ENCODE measurements at regions not wholly inside any gene's neighbourhood (a gene's known extent, or its start where the extent isn't known, plus 50 kb on each side); places are given as distances from the start of the nearest gene placed in this dataset.
A peak's percentile ranks its signal among the peaks of the same experiment; 100 is the strongest.

DNA sequence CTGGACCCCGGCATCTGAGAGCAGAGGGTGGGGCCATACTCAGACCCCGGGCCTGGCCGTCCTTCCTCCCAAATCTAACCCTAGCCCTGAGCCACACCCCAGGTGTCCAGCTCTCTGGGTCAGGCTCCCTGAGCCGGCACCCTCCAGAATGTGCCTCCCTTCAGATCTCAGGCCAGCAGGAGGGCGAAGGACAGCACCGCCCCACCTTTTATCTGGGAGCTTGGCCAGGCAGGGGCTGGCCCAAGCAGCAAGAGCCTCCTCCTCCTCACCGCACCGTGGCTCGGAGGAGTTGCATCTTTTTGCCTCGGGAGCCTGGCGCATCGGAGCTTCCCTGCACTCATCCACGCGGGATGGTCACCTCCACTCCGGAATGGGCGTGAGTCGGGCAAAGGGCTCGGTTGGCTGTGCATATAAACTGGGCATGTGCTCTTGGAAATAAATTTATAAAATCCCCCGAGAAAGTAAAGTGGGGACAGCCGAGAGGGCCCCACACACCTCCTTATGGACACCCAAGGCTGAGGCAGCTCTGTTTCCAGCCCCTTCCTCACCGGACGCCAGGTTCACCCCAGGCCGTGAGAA, 69.1 kb upstream of the CTDP1 start:
- TF ChIP-seq, protein P1, sequence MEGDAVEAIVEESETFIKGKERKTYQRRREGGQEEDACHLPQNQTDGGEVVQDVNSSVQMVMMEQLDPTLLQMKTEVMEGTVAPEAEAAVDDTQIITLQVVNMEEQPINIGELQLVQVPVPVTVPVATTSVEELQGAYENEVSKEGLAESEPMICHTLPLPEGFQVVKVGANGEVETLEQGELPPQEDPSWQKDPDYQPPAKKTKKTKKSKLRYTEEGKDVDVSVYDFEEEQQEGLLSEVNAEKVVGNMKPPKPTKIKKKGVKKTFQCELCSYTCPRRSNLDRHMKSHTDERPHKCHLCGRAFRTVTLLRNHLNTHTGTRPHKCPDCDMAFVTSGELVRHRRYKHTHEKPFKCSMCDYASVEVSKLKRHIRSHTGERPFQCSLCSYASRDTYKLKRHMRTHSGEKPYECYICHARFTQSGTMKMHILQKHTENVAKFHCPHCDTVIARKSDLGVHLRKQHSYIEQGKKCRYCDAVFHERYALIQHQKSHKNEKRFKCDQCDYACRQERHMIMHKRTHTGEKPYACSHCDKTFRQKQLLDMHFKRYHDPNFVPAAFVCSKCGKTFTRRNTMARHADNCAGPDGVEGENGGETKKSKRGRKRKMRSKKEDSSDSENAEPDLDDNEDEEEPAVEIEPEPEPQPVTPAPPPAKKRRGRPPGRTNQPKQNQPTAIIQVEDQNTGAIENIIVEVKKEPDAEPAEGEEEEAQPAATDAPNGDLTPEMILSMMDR (conservative IDR thresholded peaks at IDR 0.05; ENCODE audit: control insufficient read depth, insufficient read depth, low read depth, low read length) = no peak
- no peak for DNase-seq (ENCODE audit: low read depth)
- H3K4me3 ChIP-seq (ENCODE audit: control insufficient read depth, low read depth, low read length) = no peak overlapping the region

DNA sequence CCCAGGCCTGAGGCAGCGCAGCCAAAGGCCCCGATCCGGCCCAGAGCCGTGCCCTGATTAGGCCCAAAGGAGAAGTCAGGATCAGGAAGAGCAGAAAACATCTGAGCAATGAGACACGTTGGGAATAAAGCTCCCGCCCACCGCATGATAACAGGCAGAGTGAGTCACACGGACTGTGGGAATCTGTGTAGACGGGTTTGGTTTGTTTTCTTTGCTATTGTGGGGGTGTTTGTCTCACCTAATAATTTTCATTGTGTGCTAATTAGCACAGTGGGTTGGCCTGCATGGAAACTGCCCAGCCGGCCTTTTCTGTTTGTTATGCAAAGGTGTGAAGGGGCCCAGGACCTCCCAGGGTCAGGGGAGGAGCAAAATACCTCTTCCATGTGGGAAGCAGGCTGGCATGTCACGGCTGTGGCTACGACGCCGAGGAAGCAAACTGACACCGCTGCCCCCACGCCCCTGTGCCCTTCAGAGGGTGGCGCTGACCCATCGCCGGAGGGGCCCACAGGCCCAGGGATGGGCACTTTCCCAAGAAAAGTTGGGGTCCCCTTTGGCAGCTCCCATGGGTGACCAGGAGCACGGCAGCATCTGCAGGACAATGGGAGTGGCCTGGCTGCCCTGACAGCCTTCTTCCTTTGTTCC, 68.4 kb upstream of the CTDP1 start:
- DNase-seq (ENCODE audit: low read depth) = peak; percentile 88
- TF ChIP-seq, protein P1 (conservative IDR thresholded peaks at IDR 0.05; ENCODE audit: control insufficient read depth, insufficient read depth, low read depth, low read length) = no peak
- H3K4me3 ChIP-seq (ENCODE audit: control insufficient read depth, low read depth, low read length) = no peak overlapping the region

DNA sequence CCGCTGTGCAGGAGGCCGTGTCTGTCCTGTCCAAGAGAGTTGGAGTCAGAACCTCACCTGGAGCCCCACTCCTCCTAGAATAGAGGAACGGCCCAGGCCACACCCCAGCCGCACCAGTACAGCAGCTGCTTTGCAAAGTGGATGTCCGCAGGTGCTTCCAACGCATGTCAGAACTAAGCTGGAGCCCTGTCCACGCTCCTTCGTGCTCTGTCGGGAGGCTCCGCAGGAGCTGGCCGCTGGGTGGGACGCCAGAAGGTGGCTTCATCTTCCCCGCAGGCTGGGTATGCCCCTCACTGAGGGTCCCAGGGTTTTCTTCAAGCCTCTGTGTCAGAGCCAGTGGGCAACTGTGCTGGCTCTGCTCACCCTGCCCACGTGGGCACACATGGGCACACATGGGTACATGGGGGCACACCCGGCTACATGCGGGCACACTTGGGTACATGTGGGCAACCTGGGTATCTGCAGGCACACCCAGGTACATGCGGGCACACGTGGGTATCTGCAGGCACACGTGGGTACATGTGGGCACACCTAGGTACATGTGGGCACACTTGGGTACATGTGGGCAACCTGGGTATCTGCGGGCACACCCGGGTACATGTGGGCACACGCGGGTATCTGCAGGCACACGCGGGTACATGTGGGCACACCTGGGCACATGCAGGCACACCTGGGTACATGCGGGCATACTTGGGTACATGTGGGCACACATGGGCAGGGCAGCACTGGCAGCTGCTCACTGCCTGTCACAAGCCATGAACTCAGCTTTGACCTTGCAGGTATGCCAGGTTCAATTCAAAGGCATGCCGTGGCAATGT, 67.1 kb upstream of the CTDP1 start:
- no peak for DNase-seq (ENCODE audit: low read depth)
- TF ChIP-seq, protein P1 (conservative IDR thresholded peaks at IDR 0.05; ENCODE audit: control insufficient read depth, insufficient read depth, low read depth, low read length) = no peak

DNA sequence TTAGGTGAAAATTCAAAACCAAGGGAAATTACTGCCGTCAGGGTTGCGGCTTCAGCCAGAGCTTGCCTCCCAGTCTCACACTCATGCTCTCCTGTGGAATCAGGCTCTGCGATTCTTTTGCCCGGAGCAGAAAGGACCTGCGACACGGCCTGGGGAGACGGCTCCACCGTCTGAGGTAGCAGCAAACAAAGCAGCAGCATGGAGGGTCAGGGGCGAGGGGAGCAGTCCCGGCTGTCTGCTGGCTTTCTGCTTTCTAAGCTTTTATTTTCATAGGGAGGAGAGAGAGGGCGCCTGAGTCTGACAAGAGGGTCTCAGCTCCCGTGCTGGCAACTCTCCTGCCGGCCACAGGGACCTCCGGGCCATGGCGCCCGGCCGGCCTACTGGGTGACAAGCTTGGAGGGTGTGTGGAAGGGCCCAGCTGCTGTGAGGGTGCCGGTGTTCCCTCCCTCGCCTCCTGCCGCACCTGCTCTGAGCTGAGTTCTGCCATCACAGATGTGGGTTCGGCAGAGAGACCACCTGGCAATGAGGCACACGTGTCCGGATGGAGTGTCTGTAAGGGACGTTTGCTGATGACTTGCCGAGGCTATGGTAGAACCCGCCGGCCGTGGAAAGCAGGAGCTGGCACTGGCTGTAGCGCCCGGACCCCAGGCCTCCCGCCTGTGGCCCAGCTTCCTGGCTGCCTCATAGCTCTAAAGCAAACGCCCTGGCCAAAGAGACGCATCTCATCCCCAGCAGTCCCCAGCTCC, 66.2 kb upstream of the CTDP1 start:
- TF ChIP-seq, protein P1 (conservative IDR thresholded peaks at IDR 0.05; ENCODE audit: control insufficient read depth, insufficient read depth, low read depth, low read length) = no peak
- DNase-seq (ENCODE audit: low read depth) = no peak
- no peak overlapping the region for H3K4me3 ChIP-seq (ENCODE audit: control insufficient read depth, low read depth, low read length)

More for the DNA sequence above, 67.1 kb upstream of the CTDP1 start:
- H3K4me3 ChIP-seq (ENCODE audit: control insufficient read depth, low read depth, low read length) = no peak overlapping the region

DNA sequence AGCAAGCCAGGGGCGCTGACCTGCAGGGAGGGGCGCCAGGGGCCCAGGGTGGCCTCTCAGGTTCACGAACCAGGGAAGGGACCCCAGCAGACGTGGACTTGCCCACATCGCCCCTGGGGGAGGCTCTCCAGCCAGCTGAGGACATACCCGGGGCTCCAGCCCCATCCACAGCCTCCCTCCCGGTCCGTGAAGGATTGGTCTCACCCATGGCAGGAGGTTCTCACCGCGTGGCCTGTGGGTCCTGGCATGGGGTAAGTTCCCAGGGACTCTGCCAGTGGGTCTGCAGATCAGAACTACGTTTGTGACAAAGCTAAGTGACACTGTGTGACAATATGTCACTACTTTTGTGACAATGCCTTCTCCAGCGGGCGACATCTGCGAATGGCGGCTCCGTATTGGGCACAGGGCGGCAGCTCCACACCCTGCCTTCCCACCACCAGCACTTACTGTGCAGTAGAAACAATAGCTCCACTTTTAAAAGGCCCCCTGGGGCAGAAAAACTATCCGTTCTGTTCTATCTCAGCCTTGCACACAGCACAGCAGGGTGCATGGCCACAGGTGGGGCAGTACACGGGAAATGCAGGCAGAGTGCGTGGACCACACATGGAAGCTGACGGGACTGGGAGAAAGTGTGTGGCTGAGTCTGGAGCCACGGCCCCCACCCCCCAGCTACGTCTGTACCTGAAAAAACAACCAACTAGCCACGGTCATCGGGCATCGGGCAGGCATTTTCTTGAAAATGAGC, 65.2 kb upstream of the CTDP1 start:
- TF ChIP-seq, protein P1 (conservative IDR thresholded peaks at IDR 0.05; ENCODE audit: control insufficient read depth, insufficient read depth, low read depth, low read length) = no peak
- DNase-seq (ENCODE audit: low read depth) = no peak
- H3K4me3 ChIP-seq (ENCODE audit: control insufficient read depth, low read depth, low read length) = no peak overlapping the region

DNA sequence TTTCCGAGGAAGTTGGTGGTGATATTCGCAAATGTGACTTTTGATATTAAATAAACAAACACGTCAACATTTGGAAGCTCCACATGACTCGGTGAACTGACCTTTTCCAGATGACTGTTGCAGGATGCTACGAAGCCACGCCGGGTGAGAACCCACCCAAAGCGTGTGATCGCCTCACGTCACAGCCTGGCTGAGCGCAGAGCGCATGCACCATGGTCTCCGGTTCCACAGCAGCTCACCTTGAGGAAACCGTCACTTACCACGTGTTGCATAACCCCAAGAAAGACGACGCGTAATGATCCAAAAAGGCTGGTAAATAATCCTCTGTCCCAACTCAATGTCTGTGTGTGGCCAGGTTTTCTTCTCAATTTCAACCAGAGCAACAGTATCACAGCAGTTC, 64.5 kb upstream of the CTDP1 start:
- H3K4me3 ChIP-seq (ENCODE audit: control insufficient read depth, low read depth, low read length) = no peak overlapping the region
- TF ChIP-seq, protein P1 (conservative IDR thresholded peaks at IDR 0.05; ENCODE audit: control insufficient read depth, insufficient read depth, low read depth, low read length) = no peak
- peak; percentile 16 for DNase-seq (ENCODE audit: low read depth)

Data from fibroblast of mammary gland (primary cell).